Panc1 (cell line): ENCODE measurements at regions not wholly inside any gene's neighbourhood (a gene's known extent, or its start where the extent isn't known, plus 50 kb on each side); places are given as distances from the start of the nearest gene placed in this dataset.

Source experiments
- CTCF ChIP-seq: fragments of 450-650 bp; IDR thresholded peaks from 2 replicates; pipeline ENCODE4 v1.5.1; 2017; ENCODE audit warnings: mild to moderate bottlenecking
- POLR2AphosphoS5 ChIP-seq: IDR thresholded peaks from 2 replicates; pipeline ENCODE4 v1.6.1; 2012; ENCODE audit warnings: mild to moderate bottlenecking, low read depth, low read length, moderate library complexity
- REST ChIP-seq, 2 experiments: IDR thresholded peaks; 2 replicates each; pipeline ENCODE4 v1.6.1; 2011 to 2012; ENCODE audit warnings: low read depth in 2 of 2, control low read depth in 1 of 2, low read length in 1 of 2, mild to moderate bottlenecking in 1 of 2, moderate library complexity in 1 of 2; ENCODE audit not compliant: insufficient read depth in 1 of 2
- SIN3A ChIP-seq: IDR thresholded peaks from 2 replicates; pipeline ENCODE4 v1.6.1; 2012; ENCODE audit warnings: low read depth, mild to moderate bottlenecking, low read length, moderate library complexity, borderline replicate concordance; ENCODE audit not compliant: insufficient read depth
- TCF7L2 ChIP-seq: IDR thresholded peaks from 2 replicates; pipeline ENCODE4 v1.6.1; 2011; ENCODE audit warnings: mild to moderate bottlenecking, low read depth, low read length, inconsistent platforms

GRCh38 chr6:169935861-169936260 is 184.4 kb downstream of the ERMARD start:
- TF ChIP-seq CTCF (no peak), SIN3A (no peak), POLR2AphosphoS5 (no peak), REST (IDR thresholded peaks at IDR 0.05; ENCODE audit: insufficient read depth in 1 of 2, low read depth in 2 of 2, low read length in 1 of 2) (no peak), TCF7L2 (no peak)
